ENCODE measurements at regions not wholly inside any gene's neighbourhood (a gene's known extent, or its start where the extent isn't known, plus 50 kb on each side); places are given as distances from the start of the nearest gene placed in this dataset.
A peak's percentile ranks its signal among the peaks of the same experiment; 100 is the strongest.

- ChIA-PET CTCF (ENCODE audit: low intra/inter-chr PET ratio, low total read pairs) (no interaction called here), POLR2A (no interaction called here)
- ATAC-seq = no peak
- H3K4me2 ChIP-seq (ENCODE audit: low read depth, low read length) = peak overlapping the region; percentile 15; the same call in 1 of the 2 replicates
- H3K27ac ChIP-seq (ENCODE audit: extremely low read length, insufficient read depth, low read length) = no peak overlapping the region
- H3K36me3 ChIP-seq (replicated peaks in 1 of 2; ENCODE audit: control insufficient read depth in 1 of 2, insufficient read depth in 2 of 2, low read length in 2 of 2) = no peaks in the 10 kb centered on the region
- peaks cover 25% of the 10 kb centered on the region for H3K4me1 ChIP-seq (ENCODE audit: insufficient read depth, low read length)
- H3K9me3 ChIP-seq (ENCODE audit: low read length) = no peaks in the 10 kb centered on the region
- no peak overlapping the region for H3K4me3 ChIP-seq (replicated peaks in 1 of 3; ENCODE audit: insufficient read depth in 1 of 3, low read depth in 2 of 3, low read length in 3 of 3)
- in situ Hi-C loops (cut with HindIII; ENCODE audit: extremely low pct_ligation_motif_present, low pct_unique_long_range_greater_than_20kb) = no loop called here
- H4K20me1 ChIP-seq (ENCODE audit: insufficient read depth, low read length) = no peaks in the 10 kb centered on the region
- H2AFZ ChIP-seq (ENCODE audit: low read length) = no peak overlapping the region
- peaks cover 5 to 10% of the 10 kb centered on the region in 2 experiments; a peak in 2 of 5 replicates for H3K27me3 ChIP-seq (ENCODE audit: control insufficient read depth in 1 of 2, insufficient read depth in 2 of 2, low read length in 2 of 2)
- H3K79me2 ChIP-seq (ENCODE audit: insufficient read depth, low read length) = no peaks in the 10 kb centered on the region
- intact Hi-C loops (cut with micrococcal nuclease; ENCODE audit: unreplicated experiment) = no loop called here
- no peak for FAIRE-seq
- TF ChIP-seq, protein P1, sequence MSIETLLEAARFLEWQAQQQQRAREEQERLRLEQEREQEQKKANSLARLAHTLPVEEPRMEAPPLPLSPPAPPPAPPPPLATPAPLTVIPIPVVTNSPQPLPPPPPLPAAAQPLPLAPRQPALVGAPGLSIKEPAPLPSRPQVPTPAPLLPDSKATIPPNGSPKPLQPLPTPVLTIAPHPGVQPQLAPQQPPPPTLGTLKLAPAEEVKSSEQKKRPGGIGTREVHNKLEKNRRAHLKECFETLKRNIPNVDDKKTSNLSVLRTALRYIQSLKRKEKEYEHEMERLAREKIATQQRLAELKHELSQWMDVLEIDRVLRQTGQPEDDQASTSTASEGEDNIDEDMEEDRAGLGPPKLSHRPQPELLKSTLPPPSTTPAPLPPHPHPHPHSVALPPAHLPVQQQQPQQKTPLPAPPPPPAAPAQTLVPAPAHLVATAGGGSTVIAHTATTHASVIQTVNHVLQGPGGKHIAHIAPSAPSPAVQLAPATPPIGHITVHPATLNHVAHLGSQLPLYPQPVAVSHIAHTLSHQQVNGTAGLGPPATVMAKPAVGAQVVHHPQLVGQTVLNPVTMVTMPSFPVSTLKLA (IDR thresholded peaks at IDR 0.05) = peak; percentile 73
- TF ChIP-seq ZNF317 (CRISPR knock-in tag; IDR thresholded peaks at IDR 0.05) (no peak), ZNF3 (CRISPR knock-in tag; IDR thresholded peaks at IDR 0.05) (peak; percentile 79; the same call in 1 of the 2 replicates), ZNF629 (CRISPR knock-in tag; conservative IDR thresholded peaks at IDR 0.05) (peak; percentile 66), DMAP1 (CRISPR knock-in tag; IDR thresholded peaks at IDR 0.05) (no peak), ZZZ3 (CRISPR knock-in tag; IDR thresholded peaks at IDR 0.05; ENCODE audit: borderline replicate concordance) (no peak), ZNF224 (CRISPR knock-in tag; IDR thresholded peaks at IDR 0.05) (no peak), KDM1A (CRISPR knock-in tag; IDR thresholded peaks at IDR 0.05) (no peak), NFYC (CRISPR knock-in tag; IDR thresholded peaks at IDR 0.05) (no peak), ZNF816 (CRISPR knock-in tag; IDR thresholded peaks at IDR 0.05; ENCODE audit: borderline replicate concordance) (no peak), SATB2 (CRISPR knock-in tag; IDR thresholded peaks at IDR 0.05) (no peak)
- no peak overlapping the region for H3K9ac ChIP-seq (ENCODE audit: insufficient read depth, low read depth, low read length)
- no TSS peak for BruUV-seq (replicated peaks)
- no peak for DNase-seq (ENCODE audit: low spot score)
- 39% methylated on average over 9 of the region's 15 CpGs for WGBS (ENCODE audit: low lambda C conversion rate)
Measured at GRCh38 chr1:25020173-25020845, 90.2 kb upstream of the RUNX3 start.

All from HepG2 (cell line).